ENCODE measurements at regions not wholly inside any gene's neighbourhood (a gene's known extent, or its start where the extent isn't known, plus 50 kb on each side); places are given as distances from the start of the nearest gene placed in this dataset.

GRCh38 chr3:59620325-59620724 is 570.5 kb upstream of the CFAP20DC start:
- no peak for TF ChIP-seq SPI1 (IDR thresholded peaks at IDR 0.05; ENCODE audit: low read depth, low read length)
- TF ChIP-seq PAX5 (IDR thresholded peaks at IDR 0.05; ENCODE audit: insufficient read depth, low read length, severe bottlenecking), result no peak
- TF ChIP-seq TAF1 (IDR thresholded peaks at IDR 0.05; ENCODE audit: low read depth, low read length), result no peak
- no peak for TF ChIP-seq POLR2AphosphoS5 (IDR thresholded peaks at IDR 0.05; ENCODE audit: low read depth, low read length)
- TF ChIP-seq POU2F2 (IDR thresholded peaks at IDR 0.05; ENCODE audit: low read depth, low read length), result no peak
- no peak for TF ChIP-seq POLR2A (IDR thresholded peaks at IDR 0.05; ENCODE audit: low read depth, low read length)
- DNase-seq (ENCODE audit: insufficient read length, low spot score), result no peak
- no peak for FAIRE-seq

- no peak for FAIRE-seq
- DNase-seq (ENCODE audit: insufficient read length, low spot score), result no peak
- TF ChIP-seq POLR2AphosphoS5 (IDR thresholded peaks at IDR 0.05; ENCODE audit: low read depth, low read length), result no peak
- no peak for TF ChIP-seq POLR2A (IDR thresholded peaks at IDR 0.05; ENCODE audit: low read depth, low read length)
- TF ChIP-seq POU2F2 (IDR thresholded peaks at IDR 0.05; ENCODE audit: low read depth, low read length), result no peak
- no peak for TF ChIP-seq SPI1 (IDR thresholded peaks at IDR 0.05; ENCODE audit: low read depth, low read length)
- no peak for TF ChIP-seq PAX5 (IDR thresholded peaks at IDR 0.05; ENCODE audit: insufficient read depth, low read length, severe bottlenecking)
- no peak for TF ChIP-seq TAF1 (IDR thresholded peaks at IDR 0.05; ENCODE audit: low read depth, low read length)
These were observed 562.6 kb upstream of the CFAP20DC start for GRCh38 chr3:59612444-59612715.

GRCh38 chr3:59611649-59612443 is 562.0 kb upstream of the CFAP20DC start:
- no peak for DNase-seq (ENCODE audit: insufficient read length, low spot score)
- TF ChIP-seq POLR2AphosphoS5 (IDR thresholded peaks at IDR 0.05; ENCODE audit: low read depth, low read length) (no peak), TAF1 (IDR thresholded peaks at IDR 0.05; ENCODE audit: low read depth, low read length) (no peak), POLR2A (IDR thresholded peaks at IDR 0.05; ENCODE audit: low read depth, low read length) (no peak), PAX5 (IDR thresholded peaks at IDR 0.05; ENCODE audit: insufficient read depth, low read length, severe bottlenecking) (no peak), SPI1 (IDR thresholded peaks at IDR 0.05; ENCODE audit: low read depth, low read length) (no peak), POU2F2 (IDR thresholded peaks at IDR 0.05; ENCODE audit: low read depth, low read length) (no peak)
- FAIRE-seq, result no peak

- FAIRE-seq (no peak), DNase-seq (ENCODE audit: insufficient read length, low spot score) (no peak)
- TF ChIP-seq SPI1 (IDR thresholded peaks at IDR 0.05; ENCODE audit: low read depth, low read length), result no peak
These were observed 560.0 kb upstream of the CFAP20DC start for GRCh38 chr3:59609657-59610348.

- no peak for DNase-seq (ENCODE audit: insufficient read length, low spot score)
- no peak for FAIRE-seq
- TF ChIP-seq TAF1 (IDR thresholded peaks at IDR 0.05; ENCODE audit: low read depth, low read length), result no peak
- no peak for TF ChIP-seq SPI1 (IDR thresholded peaks at IDR 0.05; ENCODE audit: low read depth, low read length)
- TF ChIP-seq POU2F2 (IDR thresholded peaks at IDR 0.05; ENCODE audit: low read depth, low read length), result no peak
- TF ChIP-seq PAX5 (IDR thresholded peaks at IDR 0.05; ENCODE audit: insufficient read depth, low read length, severe bottlenecking), result no peak
- TF ChIP-seq POLR2A (IDR thresholded peaks at IDR 0.05; ENCODE audit: low read depth, low read length), result no peak
- no peak for TF ChIP-seq POLR2AphosphoS5 (IDR thresholded peaks at IDR 0.05; ENCODE audit: low read depth, low read length)
These were observed 558.5 kb upstream of the CFAP20DC start for GRCh38 chr3:59608356-59608755.

- FAIRE-seq, result no peak
- TF ChIP-seq PAX5 (IDR thresholded peaks at IDR 0.05; ENCODE audit: insufficient read depth, low read length, severe bottlenecking), result no peak
- TF ChIP-seq TAF1 (IDR thresholded peaks at IDR 0.05; ENCODE audit: low read depth, low read length), result no peak
- TF ChIP-seq SPI1 (IDR thresholded peaks at IDR 0.05; ENCODE audit: low read depth, low read length), result no peak
- no peak for TF ChIP-seq POLR2A (IDR thresholded peaks at IDR 0.05; ENCODE audit: low read depth, low read length)
- no peak for TF ChIP-seq POLR2AphosphoS5 (IDR thresholded peaks at IDR 0.05; ENCODE audit: low read depth, low read length)
- TF ChIP-seq POU2F2 (IDR thresholded peaks at IDR 0.05; ENCODE audit: low read depth, low read length), result no peak
- DNase-seq (ENCODE audit: insufficient read length, low spot score), result no peak
These were observed 557.8 kb upstream of the CFAP20DC start for GRCh38 chr3:59607656-59608055.

GRCh38 chr3:59606638-59607266 is 556.9 kb upstream of the CFAP20DC start:
- FAIRE-seq, result no peak

GRCh38 chr3:59605944-59606534 is 556.2 kb upstream of the CFAP20DC start:
- DNase-seq (ENCODE audit: insufficient read length, low spot score) (no peak), FAIRE-seq (no peak)
- no peak for TF ChIP-seq POLR2A (IDR thresholded peaks at IDR 0.05; ENCODE audit: low read depth, low read length)
- TF ChIP-seq POLR2AphosphoS5 (IDR thresholded peaks at IDR 0.05; ENCODE audit: low read depth, low read length), result no peak
- TF ChIP-seq SPI1 (IDR thresholded peaks at IDR 0.05; ENCODE audit: low read depth, low read length), result no peak
- TF ChIP-seq PAX5 (IDR thresholded peaks at IDR 0.05; ENCODE audit: insufficient read depth, low read length, severe bottlenecking), result no peak
- no peak for TF ChIP-seq TAF1 (IDR thresholded peaks at IDR 0.05; ENCODE audit: low read depth, low read length)
- no peak for TF ChIP-seq POU2F2 (IDR thresholded peaks at IDR 0.05; ENCODE audit: low read depth, low read length)

More at GRCh38 chr3:59606638-59607266, 556.9 kb upstream of the CFAP20DC start:
- TF ChIP-seq PAX5 (IDR thresholded peaks at IDR 0.05; ENCODE audit: insufficient read depth, low read length, severe bottlenecking), result no peak
- no peak for TF ChIP-seq POLR2A (IDR thresholded peaks at IDR 0.05; ENCODE audit: low read depth, low read length)
- DNase-seq (ENCODE audit: insufficient read length, low spot score), result no peak

GRCh38 chr3:59605318-59605717 is 555.5 kb upstream of the CFAP20DC start:
- DNase-seq (ENCODE audit: insufficient read length, low spot score), result no peak
- FAIRE-seq, result no peak
- TF ChIP-seq PAX5 (IDR thresholded peaks at IDR 0.05; ENCODE audit: insufficient read depth, low read length, severe bottlenecking) (no peak), POLR2AphosphoS5 (IDR thresholded peaks at IDR 0.05; ENCODE audit: low read depth, low read length) (no peak), POLR2A (IDR thresholded peaks at IDR 0.05; ENCODE audit: low read depth, low read length) (no peak), POU2F2 (IDR thresholded peaks at IDR 0.05; ENCODE audit: low read depth, low read length) (no peak), SPI1 (IDR thresholded peaks at IDR 0.05; ENCODE audit: low read depth, low read length) (no peak), TAF1 (IDR thresholded peaks at IDR 0.05; ENCODE audit: low read depth, low read length) (no peak)

All from GM12891 (cell line).